Epithelial cell of esophagus (primary cell): ENCODE measurements at regions not wholly inside any gene's neighbourhood (a gene's known extent, or its start where the extent isn't known, plus 50 kb on each side); places are given as distances from the start of the nearest gene placed in this dataset.

Experiments used
- DNase-seq: peaks from one replicate; pipeline ENCODE4 v3.0.0; 2010; ENCODE audit warnings: low read depth
- H3K4me3 ChIP-seq: 2 replicates; pipeline ENCODE4 v1.5.1; 2011; ENCODE audit warnings: mild to moderate bottlenecking, low read length, control low read depth
- CTCF ChIP-seq: IDR thresholded peaks from 2 replicates; pipeline ENCODE4 v1.5.1; 2011; ENCODE audit warnings: low read depth, mild to moderate bottlenecking, low read length, control low read depth, inconsistent platforms; ENCODE audit not compliant: insufficient read depth; ENCODE audit errors: missing control alignments

- H3K4me3 ChIP-seq = no peak overlapping the region
- no peak for TF ChIP-seq CTCF
- DNase-seq = no peak
These were observed 434.1 kb downstream of the PLK2 start for GRCh38 chr5:58025809-58026208.

DNA sequence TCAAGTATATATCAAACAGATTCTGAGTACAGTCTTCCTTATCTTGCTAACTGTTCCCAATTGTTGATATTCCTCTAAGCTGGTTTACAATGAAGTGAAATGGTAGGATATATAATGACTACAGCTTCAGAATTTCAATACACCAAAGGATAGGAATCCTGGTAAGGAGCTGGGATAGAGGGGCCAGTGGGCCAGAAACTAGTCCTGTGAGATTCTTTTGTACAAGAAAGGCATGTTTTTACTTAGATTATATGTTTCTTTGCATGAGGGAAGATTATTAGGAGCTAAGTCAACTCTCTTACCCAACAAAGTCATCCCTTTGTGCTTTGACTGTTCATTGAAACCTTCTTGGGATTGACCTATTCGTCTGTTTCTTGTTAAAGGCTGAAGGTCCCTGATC is 435.7 kb downstream of the PLK2 start:
- TF ChIP-seq CTCF = no peak
- DNase-seq = no peak

DNA sequence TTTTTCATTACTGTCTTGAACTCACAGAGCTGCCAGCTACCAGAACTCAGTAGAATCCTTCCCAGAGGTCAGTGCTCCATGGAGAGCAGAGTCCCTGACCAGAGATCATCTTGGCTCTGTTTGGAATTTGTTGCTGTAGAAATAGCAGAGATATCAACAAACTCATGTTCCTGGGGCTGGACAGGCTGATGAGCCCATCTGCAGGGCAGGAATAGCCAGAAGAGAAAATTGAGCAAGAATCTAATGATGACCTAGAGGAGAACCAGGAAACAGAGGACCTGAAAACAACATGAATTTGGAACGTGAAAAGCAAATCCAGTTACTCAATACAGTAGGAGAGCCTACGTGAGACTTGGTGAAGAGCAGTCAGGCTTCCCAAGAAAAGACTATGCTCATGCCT is 437.8 kb downstream of the PLK2 start:
- no peak for TF ChIP-seq CTCF
- no peak overlapping the region for H3K4me3 ChIP-seq
- peak; percentile 24 for DNase-seq

More for the DNA sequence above, 435.7 kb downstream of the PLK2 start:
- H3K4me3 ChIP-seq = no peak overlapping the region

DNA sequence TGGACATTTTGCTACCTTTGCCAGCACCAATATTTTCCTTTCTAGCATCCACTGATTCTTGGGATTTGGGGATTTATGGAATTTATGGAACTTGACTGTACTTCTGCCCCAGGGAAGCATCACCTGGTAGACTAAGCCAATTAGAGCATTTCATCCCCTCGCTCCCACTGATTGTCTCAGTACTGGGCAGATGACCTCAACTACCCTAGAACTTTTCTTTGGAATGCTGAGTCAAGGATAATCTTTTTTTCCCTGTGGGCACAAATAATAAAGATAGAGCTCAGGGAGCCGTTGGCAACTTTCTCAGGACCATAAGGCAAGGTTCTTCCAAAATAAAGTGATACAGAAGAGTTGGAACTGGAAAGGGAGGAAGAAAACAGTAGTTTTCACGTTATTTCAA is 438.4 kb downstream of the PLK2 start:
- DNase-seq = no peak
- TF ChIP-seq CTCF = no peak
- no peak overlapping the region for H3K4me3 ChIP-seq

GRCh38 chr5:58019614-58020013 is 440.3 kb downstream of the PLK2 start:
- DNase-seq = no peak
- no peak for TF ChIP-seq CTCF
- H3K4me3 ChIP-seq = no peak overlapping the region

DNA sequence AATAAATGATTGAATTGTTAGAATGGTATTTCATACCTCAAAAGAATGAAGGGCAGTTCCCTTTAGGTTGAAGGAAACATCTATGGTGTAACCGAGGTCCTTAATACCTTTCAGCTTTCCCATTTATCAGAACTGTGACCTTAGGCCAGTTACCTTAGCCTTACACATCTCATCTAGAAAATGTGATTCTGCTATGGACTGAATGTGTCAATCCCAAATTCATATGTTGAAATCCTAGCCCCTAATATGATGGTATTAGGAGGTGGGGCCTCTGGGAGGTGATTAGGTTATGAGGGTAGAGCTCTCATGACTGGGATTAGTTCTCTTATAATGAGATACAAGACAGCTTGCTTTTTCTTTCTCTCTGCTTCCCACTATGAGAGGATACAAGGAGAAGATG is 441.9 kb downstream of the PLK2 start:
- TF ChIP-seq CTCF = no peak
- H3K4me3 ChIP-seq = no peak overlapping the region
- no peak for DNase-seq

GRCh38 chr5:58016877-58017276 is 443.0 kb downstream of the PLK2 start:
- TF ChIP-seq CTCF = no peak
- H3K4me3 ChIP-seq = no peak overlapping the region
- DNase-seq = no peak
